ENCODE measurements at regions not wholly inside any gene's neighbourhood (a gene's known extent, or its start where the extent isn't known, plus 50 kb on each side); places are given as distances from the start of the nearest gene placed in this dataset.

- TF ChIP-seq CTCF (IDR thresholded peaks at IDR 0.05) (no peak), POLR2A (IDR thresholded peaks at IDR 0.05) (no peak)
Observed at GRCh38 chr9:17993024-17993423, 414.2 kb downstream of the SH3GL2 start.

Measured in heart left ventricle (tissue), 13 donors.